Fibroblast of lung (primary cell): ENCODE measurements at regions not wholly inside any gene's neighbourhood (a gene's known extent, or its start where the extent isn't known, plus 50 kb on each side); places are given as distances from the start of the nearest gene placed in this dataset.
A peak's percentile ranks its signal among the peaks of the same experiment; 100 is the strongest.
"Not testable (repeated sequence)": the region's sequence is repeated elsewhere in the genome, so short reads cannot be mapped to it uniquely, and the experiment has no call there.

ENCODE experiments used
- DNase-seq, 2 donors: peaks; one replicate each; pipeline versions ENCODE4 v3.0.0 to v3.0.0-alpha.2; 2010; ENCODE audit warnings: low read depth in 2 of 2
- H2AFZ ChIP-seq: 2 replicates; pipeline ENCODE4 v1.5.1; 2012; ENCODE audit warnings: low read length, control low read depth, inconsistent platforms
- H3K27ac ChIP-seq: 2 replicates; pipeline ENCODE4 v1.5.1; 2011; ENCODE audit warnings: low read length, control low read depth; ENCODE audit not compliant: insufficient read depth
- H3K27me3 ChIP-seq: 2 replicates; pipeline ENCODE4 v1.5.1; 2011; ENCODE audit warnings: mild to moderate bottlenecking, low read length; ENCODE audit not compliant: control insufficient read depth, insufficient read depth
- H3K36me3 ChIP-seq: 2 replicates; pipeline ENCODE4 v1.5.1; 2011; ENCODE audit warnings: low read length; ENCODE audit not compliant: control insufficient read depth, insufficient read depth
- H3K4me1 ChIP-seq: 2 replicates; pipeline ENCODE4 v1.5.1; 2011; ENCODE audit warnings: low read length; ENCODE audit not compliant: control insufficient read depth, insufficient read depth; ENCODE audit errors: extremely low read depth
- H3K4me2 ChIP-seq: 2 replicates; pipeline ENCODE4 v1.5.1; 2011; ENCODE audit warnings: low read length, control low read depth; ENCODE audit not compliant: insufficient read depth; ENCODE audit errors: extremely low read depth
- H3K4me3 ChIP-seq, 4 experiments: fragments of 200-600 bp in 1 of 4; sonication (generic) in 1 of 4; replicated peaks in 1 of 4; 2 replicates each; pipeline ENCODE4 v1.5.1; 2011 to 2016; ENCODE audit warnings: low read length in 4 of 4, low read depth in 3 of 4, mild to moderate bottlenecking in 3 of 4, control low read depth in 2 of 4, inconsistent platforms in 1 of 4, mixed read lengths in 1 of 4; ENCODE audit not compliant: insufficient read depth in 1 of 4; ENCODE audit errors: control extremely low read depth in 1 of 4
- H3K79me2 ChIP-seq: 2 replicates; pipeline ENCODE4 v1.5.1; 2012; ENCODE audit warnings: mild to moderate bottlenecking, low read length, inconsistent platforms; ENCODE audit not compliant: control insufficient read depth, insufficient read depth
- H3K9ac ChIP-seq: 2 replicates; pipeline ENCODE4 v1.5.1; 2011; ENCODE audit warnings: mild to moderate bottlenecking, low read length, control low read depth; ENCODE audit not compliant: insufficient read depth
- H3K9me3 ChIP-seq: 2 replicates; pipeline ENCODE4 v1.5.1; 2012; ENCODE audit warnings: low read depth, low read length; ENCODE audit not compliant: control insufficient read depth, insufficient read depth
- H4K20me1 ChIP-seq: 2 replicates; pipeline ENCODE4 v1.5.1; 2011; ENCODE audit warnings: low read length; ENCODE audit not compliant: control insufficient read depth, insufficient read depth; ENCODE audit errors: extremely low read depth
- CTCF ChIP-seq, 2 donors: IDR thresholded peaks in 1 of 2; conservative IDR thresholded peaks in 1 of 2; 1 replicate in 1 of 2; 2 replicates in 1 of 2; pipeline ENCODE4 v1.5.1; 2011 to 2012; ENCODE audit warnings: low read length in 2 of 2, control low read depth in 1 of 2, inconsistent platforms in 1 of 2, low read depth in 1 of 2, mild to moderate bottlenecking in 1 of 2
- EZH2 ChIP-seq: IDR thresholded peaks from 2 replicates; pipeline ENCODE4 v1.5.1; 2012; ENCODE audit warnings: low read length, control low read depth, mild to moderate bottlenecking; ENCODE audit errors: missing control alignments

GRCh38 chrX:16061296-16061695 lies 62.1 kb upstream of the GRPR start:
- Histone ChIP-seq H3K9ac (no peak overlapping the region), H3K4me2 (no peak overlapping the region), H2AFZ (no peak overlapping the region), H4K20me1 (no peaks in the 10 kb centered on the region), H3K4me3 (no peak overlapping the region), H3K27ac (no peak overlapping the region), H3K36me3 (no peaks in the 10 kb centered on the region), H3K4me1 (no peaks in the 10 kb centered on the region), H3K9me3 (no peaks in the 10 kb centered on the region), H3K27me3 (no peaks in the 10 kb centered on the region), H3K79me2 (no peaks in the 10 kb centered on the region)
- TF ChIP-seq EZH2 (no peak), CTCF (conservative IDR thresholded peaks at IDR 0.05 in 1 of 2, IDR thresholded peaks at IDR 0.05 in 1 of 2; ENCODE audit: low read depth in 1 of 2, low read length in 2 of 2) (no peak)
- peak in 1 of 2 donors; percentile 4 for DNase-seq

GRCh38 chrX:16060252-16060651 lies 63.1 kb upstream of the GRPR start:
- Histone ChIP-seq H3K4me1 (no peaks in the 10 kb centered on the region), H3K9me3 (no peaks in the 10 kb centered on the region), H3K9ac (no peak overlapping the region), H3K79me2 (no peaks in the 10 kb centered on the region), H4K20me1 (no peaks in the 10 kb centered on the region), H3K4me2 (no peak overlapping the region), H3K36me3 (no peaks in the 10 kb centered on the region), H3K4me3 (no peak overlapping the region), H2AFZ (no peak overlapping the region), H3K27me3 (no peaks in the 10 kb centered on the region), H3K27ac (no peak overlapping the region)
- no peak for TF ChIP-seq CTCF (conservative IDR thresholded peaks at IDR 0.05 in 1 of 2, IDR thresholded peaks at IDR 0.05 in 1 of 2; ENCODE audit: low read depth in 1 of 2, low read length in 2 of 2)
- no peak for TF ChIP-seq EZH2
- DNase-seq: no peak

GRCh38 chrX:16049126-16049525 lies 74.2 kb upstream of the GRPR start:
- DNase-seq, H3K27me3 ChIP-seq, H3K4me1 ChIP-seq, H3K9me3 ChIP-seq, H3K27ac ChIP-seq, H3K9ac ChIP-seq, H3K4me2 ChIP-seq, H3K4me3 ChIP-seq, H4K20me1 ChIP-seq, H2AFZ ChIP-seq, H3K79me2 ChIP-seq, H3K36me3 ChIP-seq: not testable (repeated sequence)

- no peak for DNase-seq
- H3K36me3 ChIP-seq: no peaks in the 10 kb centered on the region
- H3K9ac ChIP-seq: no peak overlapping the region
- TF ChIP-seq CTCF (conservative IDR thresholded peaks at IDR 0.05 in 1 of 2, IDR thresholded peaks at IDR 0.05 in 1 of 2; ENCODE audit: low read depth in 1 of 2, low read length in 2 of 2) (no peak), EZH2 (no peak)
- no peak overlapping the region for H3K27ac ChIP-seq
- H3K4me2 ChIP-seq: no peak overlapping the region
- no peak overlapping the region for H3K4me3 ChIP-seq
- no peaks in the 10 kb centered on the region for H3K27me3 ChIP-seq
- H3K4me1 ChIP-seq: no peaks in the 10 kb centered on the region
- no peak overlapping the region for H2AFZ ChIP-seq
- H3K79me2 ChIP-seq: no peaks in the 10 kb centered on the region
- H3K9me3 ChIP-seq: no peaks in the 10 kb centered on the region
- no peaks in the 10 kb centered on the region for H4K20me1 ChIP-seq
Measured at GRCh38 chrX:16042980-16043379, 80.4 kb upstream of the GRPR start.
